ENCODE measurements at regions not wholly inside any gene's neighbourhood (a gene's known extent, or its start where the extent isn't known, plus 50 kb on each side); places are given as distances from the start of the nearest gene placed in this dataset.

GRCh38 chrX:126886997-126887396, 67.5 kb downstream of the PRR32 start:
- Mint-ChIP-seq H3K4me3 (no peak overlapping the region), H3K9me3 (ENCODE audit: low read depth) (peaks cover 2% of the 10 kb centered on the region)
- CTCF ChIA-PET = no interaction called here

GRCh38 chrX:126900937-126901336, 81.4 kb downstream of the PRR32 start:
- Mint-ChIP-seq H3K27me3 (no peaks in the 10 kb centered on the region), H3K27ac (no peak overlapping the region), H3K36me3 (no peaks in the 10 kb centered on the region), H3K9me3 (ENCODE audit: low read depth) (no peaks in the 10 kb centered on the region), H3K4me3 (no peak overlapping the region), H3K4me1 (no peaks in the 10 kb centered on the region)
- no peak for DNase-seq
- CTCF ChIA-PET = no interaction called here
- no peak for ATAC-seq

More at GRCh38 chrX:126886997-126887396, 67.5 kb downstream of the PRR32 start:
- no peak overlapping the region for H3K27ac Mint-ChIP-seq
- DNase-seq (no peak), ATAC-seq (no peak)
- no peaks in the 10 kb centered on the region for H3K36me3 Mint-ChIP-seq
- H3K27me3 Mint-ChIP-seq = no peaks in the 10 kb centered on the region
- no peaks in the 10 kb centered on the region for H3K4me1 Mint-ChIP-seq

GRCh38 chrX:126929071-126929470, 109.5 kb downstream of the PRR32 start:
- Mint-ChIP-seq H3K36me3 (no peaks in the 10 kb centered on the region), H3K4me3 (no peak overlapping the region), H3K4me1 (no peaks in the 10 kb centered on the region), H3K27ac (no peak overlapping the region), H3K9me3 (ENCODE audit: low read depth) (peaks cover 2% of the 10 kb centered on the region), H3K27me3 (no peaks in the 10 kb centered on the region)
- DNase-seq (no peak), ATAC-seq (no peak)
- CTCF ChIA-PET = no interaction called here

- ATAC-seq (no peak), DNase-seq (no peak)
- Mint-ChIP-seq H3K4me3 (no peak overlapping the region), H3K27me3 (no peaks in the 10 kb centered on the region), H3K27ac (no peak overlapping the region), H3K9me3 (ENCODE audit: low read depth) (no peaks in the 10 kb centered on the region), H3K4me1 (no peaks in the 10 kb centered on the region), H3K36me3 (no peaks in the 10 kb centered on the region)
- CTCF ChIA-PET = no interaction called here
Measured at GRCh38 chrX:126967225-126967624, 147.7 kb downstream of the PRR32 start.

- DNase-seq (no peak), ATAC-seq (no peak)
- Mint-ChIP-seq H3K27ac (no peak overlapping the region), H3K9me3 (ENCODE audit: low read depth) (no peaks in the 10 kb centered on the region), H3K36me3 (no peaks in the 10 kb centered on the region), H3K4me3 (no peak overlapping the region), H3K27me3 (no peaks in the 10 kb centered on the region), H3K4me1 (no peaks in the 10 kb centered on the region)
- CTCF ChIA-PET = no interaction called here
Measured at GRCh38 chrX:126982158-126982557, 162.6 kb downstream of the PRR32 start.

GRCh38 chrX:126985027-126985426, 165.5 kb downstream of the PRR32 start:
- H3K4me3 Mint-ChIP-seq = no peak overlapping the region
- H3K9me3 Mint-ChIP-seq (ENCODE audit: low read depth) = no peaks in the 10 kb centered on the region
- H3K4me1 Mint-ChIP-seq = no peaks in the 10 kb centered on the region
- no peak overlapping the region for H3K27ac Mint-ChIP-seq
- H3K27me3 Mint-ChIP-seq = no peaks in the 10 kb centered on the region
- CTCF ChIA-PET = no interaction called here
- no peak for DNase-seq
- no peaks in the 10 kb centered on the region for H3K36me3 Mint-ChIP-seq
- no peak for ATAC-seq

GRCh38 chrX:126985981-126986380, 166.5 kb downstream of the PRR32 start:
- Mint-ChIP-seq H3K4me1 (no peaks in the 10 kb centered on the region), H3K9me3 (ENCODE audit: low read depth) (no peaks in the 10 kb centered on the region), H3K27ac (no peak overlapping the region), H3K36me3 (no peaks in the 10 kb centered on the region), H3K4me3 (no peak overlapping the region), H3K27me3 (no peaks in the 10 kb centered on the region)
- CTCF ChIA-PET = interaction anchor here (1.0 kb wide), 1 partner anchor 28 kb away, joined by 3 read pairs; no protein-coding TSS in a partner anchor
- no peak for ATAC-seq
- DNase-seq = no peak

- ATAC-seq = no peak
- H3K36me3 Mint-ChIP-seq = no peaks in the 10 kb centered on the region
- H3K9me3 Mint-ChIP-seq (ENCODE audit: low read depth) = no peaks in the 10 kb centered on the region
- no peak overlapping the region for H3K27ac Mint-ChIP-seq
- no peaks in the 10 kb centered on the region for H3K27me3 Mint-ChIP-seq
- CTCF ChIA-PET = no interaction called here
- no peak for DNase-seq
- H3K4me3 Mint-ChIP-seq = no peak overlapping the region
- no peaks in the 10 kb centered on the region for H3K4me1 Mint-ChIP-seq
Measured at GRCh38 chrX:126994032-126994600, 174.6 kb downstream of the PRR32 start.

- ATAC-seq = no peak
- H3K27ac Mint-ChIP-seq = no peak overlapping the region
- no peaks in the 10 kb centered on the region for H3K36me3 Mint-ChIP-seq
- no peaks in the 10 kb centered on the region for H3K4me1 Mint-ChIP-seq
- H3K27me3 Mint-ChIP-seq = no peaks in the 10 kb centered on the region
- no peak for DNase-seq
- CTCF ChIA-PET = no interaction called here
- H3K4me3 Mint-ChIP-seq = no peak overlapping the region
- H3K9me3 Mint-ChIP-seq (ENCODE audit: low read depth) = peaks cover 4% of the 10 kb centered on the region
Measured at GRCh38 chrX:127011629-127012028, 192.1 kb downstream of the PRR32 start.

GRCh38 chrX:127025013-127025412, 205.5 kb downstream of the PRR32 start:
- Mint-ChIP-seq H3K4me3 (no peak overlapping the region), H3K4me1 (no peaks in the 10 kb centered on the region), H3K9me3 (ENCODE audit: low read depth) (peaks cover 4% of the 10 kb centered on the region), H3K36me3 (no peaks in the 10 kb centered on the region), H3K27ac (no peak overlapping the region), H3K27me3 (no peaks in the 10 kb centered on the region)
- no peak for ATAC-seq
- CTCF ChIA-PET = no interaction called here
- DNase-seq = no peak

- no peaks in the 10 kb centered on the region for H3K36me3 Mint-ChIP-seq
- no peak overlapping the region for H3K27ac Mint-ChIP-seq
- H3K4me1 Mint-ChIP-seq = no peaks in the 10 kb centered on the region
- no peak for ATAC-seq
- H3K4me3 Mint-ChIP-seq = no peak overlapping the region
- no peak for DNase-seq
- no peaks in the 10 kb centered on the region for H3K27me3 Mint-ChIP-seq
- CTCF ChIA-PET = no interaction called here
- H3K9me3 Mint-ChIP-seq (ENCODE audit: low read depth) = peaks cover 2% of the 10 kb centered on the region
Measured at GRCh38 chrX:127030016-127030748, 210.7 kb downstream of the PRR32 start.

GRCh38 chrX:127037159-127037558, 217.6 kb downstream of the PRR32 start:
- no peaks in the 10 kb centered on the region for H3K36me3 Mint-ChIP-seq
- peaks cover 4% of the 10 kb centered on the region for H3K9me3 Mint-ChIP-seq (ENCODE audit: low read depth)
- DNase-seq (no peak), ATAC-seq (no peak)
- H3K27ac Mint-ChIP-seq = no peak overlapping the region
- CTCF ChIA-PET = no interaction called here
- H3K27me3 Mint-ChIP-seq = no peaks in the 10 kb centered on the region
- H3K4me3 Mint-ChIP-seq = no peak overlapping the region
- no peaks in the 10 kb centered on the region for H3K4me1 Mint-ChIP-seq

GRCh38 chrX:127038065-127038464, 218.5 kb downstream of the PRR32 start:
- ATAC-seq (no peak), DNase-seq (no peak)
- no peaks in the 10 kb centered on the region for H3K27me3 Mint-ChIP-seq
- no peak overlapping the region for H3K27ac Mint-ChIP-seq
- CTCF ChIA-PET = no interaction called here
- no peak overlapping the region for H3K4me3 Mint-ChIP-seq
- H3K36me3 Mint-ChIP-seq = no peaks in the 10 kb centered on the region
- peaks cover 4% of the 10 kb centered on the region for H3K9me3 Mint-ChIP-seq (ENCODE audit: low read depth)
- no peaks in the 10 kb centered on the region for H3K4me1 Mint-ChIP-seq

- Mint-ChIP-seq H3K27me3 (no peaks in the 10 kb centered on the region), H3K9me3 (ENCODE audit: low read depth) (no peaks in the 10 kb centered on the region), H3K36me3 (no peaks in the 10 kb centered on the region), H3K4me1 (no peaks in the 10 kb centered on the region), H3K27ac (no peak overlapping the region), H3K4me3 (no peak overlapping the region)
- ATAC-seq (no peak), DNase-seq (no peak)
- CTCF ChIA-PET = no interaction called here
Measured at GRCh38 chrX:127057891-127058619, 238.5 kb downstream of the PRR32 start.

Data from activated CD8-positive, alpha-beta memory T cell treated with anti-CD3 and anti-CD28 coated beads, Interleukin-2, amount 10 ng/mL, durations not matched to agents 7 days and 5 days (primary cell).